ENCODE measurements at regions not wholly inside any gene's neighbourhood (a gene's known extent, or its start where the extent isn't known, plus 50 kb on each side); places are given as distances from the start of the nearest gene placed in this dataset.

DNA sequence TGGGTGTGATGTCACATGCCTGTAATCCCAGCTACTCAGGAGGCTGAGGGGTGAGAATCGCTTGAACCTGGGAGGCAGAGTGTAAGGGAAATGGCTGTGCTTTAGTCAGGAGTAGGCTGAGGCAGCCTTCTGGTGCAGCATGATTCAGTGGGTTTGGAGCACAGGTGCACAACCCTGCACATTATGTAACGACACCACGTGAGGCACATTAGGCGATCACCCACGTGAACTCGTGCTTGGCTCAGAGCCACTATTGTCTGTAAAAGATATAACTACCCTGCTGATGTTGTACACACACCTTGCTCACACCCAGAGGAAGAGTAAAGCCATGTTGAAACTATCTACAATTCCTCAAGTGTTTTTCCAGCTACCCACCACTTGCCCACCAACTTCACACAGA, 54.8 kb upstream of the ZC3H15 start:
- no peak overlapping the region for H3K27ac ChIP-seq
- H3K9me3 ChIP-seq = no peaks in the 10 kb centered on the region
- H3K4me1 ChIP-seq = peaks cover 12% of the 10 kb centered on the region
- no peak for DNase-seq (ENCODE audit: low spot score in 2 of 2)
- no peaks in the 10 kb centered on the region for H3K27me3 ChIP-seq
- H3K4me3 ChIP-seq = no peak overlapping the region
- TF ChIP-seq POLR2A (IDR thresholded peaks at IDR 0.05) (no peak), EP300 (IDR thresholded peaks at IDR 0.05) (no peak), POLR2AphosphoS5 (IDR thresholded peaks at IDR 0.05) (no peak)
- TF ChIP-seq, protein P1, sequence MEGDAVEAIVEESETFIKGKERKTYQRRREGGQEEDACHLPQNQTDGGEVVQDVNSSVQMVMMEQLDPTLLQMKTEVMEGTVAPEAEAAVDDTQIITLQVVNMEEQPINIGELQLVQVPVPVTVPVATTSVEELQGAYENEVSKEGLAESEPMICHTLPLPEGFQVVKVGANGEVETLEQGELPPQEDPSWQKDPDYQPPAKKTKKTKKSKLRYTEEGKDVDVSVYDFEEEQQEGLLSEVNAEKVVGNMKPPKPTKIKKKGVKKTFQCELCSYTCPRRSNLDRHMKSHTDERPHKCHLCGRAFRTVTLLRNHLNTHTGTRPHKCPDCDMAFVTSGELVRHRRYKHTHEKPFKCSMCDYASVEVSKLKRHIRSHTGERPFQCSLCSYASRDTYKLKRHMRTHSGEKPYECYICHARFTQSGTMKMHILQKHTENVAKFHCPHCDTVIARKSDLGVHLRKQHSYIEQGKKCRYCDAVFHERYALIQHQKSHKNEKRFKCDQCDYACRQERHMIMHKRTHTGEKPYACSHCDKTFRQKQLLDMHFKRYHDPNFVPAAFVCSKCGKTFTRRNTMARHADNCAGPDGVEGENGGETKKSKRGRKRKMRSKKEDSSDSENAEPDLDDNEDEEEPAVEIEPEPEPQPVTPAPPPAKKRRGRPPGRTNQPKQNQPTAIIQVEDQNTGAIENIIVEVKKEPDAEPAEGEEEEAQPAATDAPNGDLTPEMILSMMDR (IDR thresholded peaks at IDR 0.05) = no peak
- H3K36me3 ChIP-seq = peaks cover 3% of the 10 kb centered on the region
- 79% methylated on average over 6 of the region's 6 CpGs for WGBS

DNA sequence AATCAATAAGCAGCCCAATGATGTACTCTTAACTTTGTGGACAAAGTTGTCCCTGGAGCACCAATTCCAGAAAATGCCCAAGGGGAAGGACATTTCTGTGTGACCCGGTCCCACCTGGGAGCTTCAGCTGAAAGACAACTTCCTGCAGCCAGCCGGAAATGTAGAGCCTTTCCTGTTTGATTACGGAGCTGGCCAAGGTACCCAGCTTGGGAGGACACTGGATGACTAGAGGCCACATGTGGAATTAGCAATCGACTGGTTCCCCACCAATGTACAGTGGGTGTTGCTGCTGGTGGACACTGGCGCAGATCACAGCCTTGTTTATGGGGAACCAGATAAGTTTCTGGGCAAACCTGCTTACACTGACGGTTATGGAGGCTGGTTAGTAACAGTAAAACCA, 53.0 kb upstream of the ZC3H15 start:
- TF ChIP-seq EP300 (IDR thresholded peaks at IDR 0.05) = no peak
- TF ChIP-seq, protein P1 (IDR thresholded peaks at IDR 0.05) = no peak
- TF ChIP-seq POLR2A (IDR thresholded peaks at IDR 0.05) = no peak
- H3K4me3 ChIP-seq = no peak overlapping the region
- 94% methylated on average over 6 of the region's 6 CpGs for WGBS
- H3K27me3 ChIP-seq = no peaks in the 10 kb centered on the region
- peaks cover 11% of the 10 kb centered on the region for H3K4me1 ChIP-seq
- peaks cover 6% of the 10 kb centered on the region for H3K36me3 ChIP-seq
- H3K9me3 ChIP-seq = no peaks in the 10 kb centered on the region
- no peak for DNase-seq (ENCODE audit: low spot score in 2 of 2)
- H3K27ac ChIP-seq = no peak overlapping the region

DNA sequence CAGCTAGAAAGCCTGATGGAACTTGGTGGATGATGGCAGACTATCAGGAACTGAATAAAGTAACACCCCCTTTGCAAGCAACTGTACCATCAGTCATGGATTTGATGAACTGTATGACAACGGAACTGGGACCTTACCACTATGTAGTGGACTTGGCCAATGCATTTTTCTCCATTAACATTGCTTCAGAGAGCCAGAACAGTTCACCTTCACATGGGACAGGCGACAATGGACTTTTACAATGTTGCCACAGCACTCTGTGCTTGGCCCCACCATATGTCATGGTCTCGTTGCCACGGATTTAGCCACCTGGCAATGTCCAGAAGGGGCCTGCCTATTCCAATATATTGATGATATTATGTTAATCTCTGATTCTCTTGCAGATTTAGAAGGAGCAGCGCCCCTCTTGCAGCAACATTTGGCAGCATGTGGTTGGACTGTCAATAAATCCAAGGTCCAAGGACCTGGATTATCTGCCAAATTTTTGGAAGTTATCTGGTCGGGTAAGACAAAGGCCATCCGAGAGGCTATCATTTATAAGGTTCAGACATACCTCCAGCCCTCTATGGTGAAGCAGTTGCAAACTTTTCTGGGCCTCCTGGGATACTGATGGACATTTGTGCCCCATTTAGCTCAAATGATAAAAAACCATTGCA, 52.2 kb upstream of the ZC3H15 start:
- Histone ChIP-seq H3K9me3 (no peaks in the 10 kb centered on the region), H3K36me3 (peaks cover 6% of the 10 kb centered on the region), H3K27me3 (no peaks in the 10 kb centered on the region), H3K4me1 (peaks cover 4% of the 10 kb centered on the region), H3K27ac (no peak overlapping the region), H3K4me3 (no peak overlapping the region)
- TF ChIP-seq EP300 (IDR thresholded peaks at IDR 0.05) (no peak), POLR2AphosphoS5 (IDR thresholded peaks at IDR 0.05) (no peak), POLR2A (IDR thresholded peaks at IDR 0.05) (no peak)
- TF ChIP-seq, protein P1 (IDR thresholded peaks at IDR 0.05) = no peak
- DNase-seq (ENCODE audit: low spot score in 2 of 2) = no peak
- 94% methylated on average over 7 of the region's 7 CpGs for WGBS
